Panc1 (cell line): ENCODE measurements at regions not wholly inside any gene's neighbourhood (a gene's known extent, or its start where the extent isn't known, plus 50 kb on each side); places are given as distances from the start of the nearest gene placed in this dataset.

Experiments used
- ATAC-seq: fragments of 200-7000 bp; cut with Tn5 transposase; 2 replicates; pipeline ENCODE4 v1.9.1; 2020; ENCODE audit warnings: mild to moderate bottlenecking, moderate library complexity
- BruUV-seq: library from RNA; stranded (reverse); fragments of 400-500 nt; replicated peaks from 2 replicates; lab custom pipeline; 2021; lab: Mats Ljungman, UMichigan
- CTCF ChIA-PET: fragments of 300-600 bp; sonication (Branson Sonifier 250); formaldehyde crosslinking; loops from one replicate; lab custom pipeline; 2022; ENCODE audit warnings: antibody characterized with exemption; lab: Charles Lee
- POLR2A ChIA-PET: fragments of 300-600 bp; sonication (Branson Sonifier 250); formaldehyde crosslinking; loops from one replicate; lab custom pipeline; 2022; ENCODE audit warnings: antibody characterized with exemption; lab: Charles Lee
- DNase-seq: peaks from one replicate; pipeline ENCODE4 v3.0.0-alpha.2; 2010; ENCODE audit warnings: low read depth, low spot score
- H3K27ac ChIP-seq: 2 replicates; pipeline ENCODE4 v1.5.1; 2011; ENCODE audit warnings: mild to moderate bottlenecking, low read length, inconsistent platforms
- H3K27me3 ChIP-seq: fragments of 200-500 bp; sonication (Bioruptor generic); 2 replicates; pipeline ENCODE4 v1.6.0; 2014; ENCODE audit warnings: low read length, inconsistent platforms; ENCODE audit not compliant: control insufficient read depth, insufficient read depth
- H3K36me3 ChIP-seq: fragments of 200-500 bp; sonication (Bioruptor generic); 2 replicates; pipeline ENCODE4 v1.5.1; 2014; ENCODE audit warnings: inconsistent platforms, mild to moderate bottlenecking, low read length, moderate library complexity; ENCODE audit not compliant: control insufficient read depth, insufficient read depth
- H3K4me1 ChIP-seq: 2 replicates; pipeline ENCODE4 v1.5.1; 2011; ENCODE audit warnings: inconsistent platforms, mild to moderate bottlenecking, low read length, moderate library complexity; ENCODE audit not compliant: control insufficient read depth, insufficient read depth
- H3K4me3 ChIP-seq, 2 experiments: 2 replicates each; pipeline ENCODE4 v1.5.1; 2011 to 2012; ENCODE audit warnings: low read depth in 2 of 2, low read length in 2 of 2, mild to moderate bottlenecking in 2 of 2, inconsistent platforms in 1 of 2, moderate library complexity in 1 of 2
- H3K9me3 ChIP-seq: fragments of 200-500 bp; sonication (Bioruptor generic); 2 replicates; pipeline ENCODE4 v1.5.1; 2014; ENCODE audit warnings: low read depth, mild to moderate bottlenecking, inconsistent platforms, low read length, moderate library complexity; ENCODE audit not compliant: control insufficient read depth, insufficient read depth
- CTCF ChIP-seq: fragments of 450-650 bp; IDR thresholded peaks from 2 replicates; pipeline ENCODE4 v1.5.1; 2017; ENCODE audit warnings: mild to moderate bottlenecking
- POLR2AphosphoS5 ChIP-seq: IDR thresholded peaks from 2 replicates; pipeline ENCODE4 v1.6.1; 2012; ENCODE audit warnings: mild to moderate bottlenecking, low read depth, low read length, moderate library complexity
- REST ChIP-seq, 2 experiments: IDR thresholded peaks; 2 replicates each; pipeline ENCODE4 v1.6.1; 2011 to 2012; ENCODE audit warnings: low read depth in 2 of 2, control low read depth in 1 of 2, low read length in 1 of 2, mild to moderate bottlenecking in 1 of 2, moderate library complexity in 1 of 2; ENCODE audit not compliant: insufficient read depth in 1 of 2
- SIN3A ChIP-seq: IDR thresholded peaks from 2 replicates; pipeline ENCODE4 v1.6.1; 2012; ENCODE audit warnings: low read depth, mild to moderate bottlenecking, low read length, moderate library complexity, borderline replicate concordance; ENCODE audit not compliant: insufficient read depth
- TCF7L2 ChIP-seq: IDR thresholded peaks from 2 replicates; pipeline ENCODE4 v1.6.1; 2011; ENCODE audit warnings: mild to moderate bottlenecking, low read depth, low read length, inconsistent platforms
- in situ Hi-C: cut with HindIII; loops from 2 replicates; pipeline ENCODE4 v1.10.0; 2016; ENCODE audit warnings: low sequenced_read_pairs, low pct_unique_long_range_greater_than_20kb
- intact Hi-C: fragments of 100-400 bp; cut with micrococcal nuclease; formaldehyde crosslinking; loops from one replicate; pipeline ENCODE4 v1.10.0; 2022; ENCODE audit not compliant: unreplicated experiment

GRCh38 chr15:91695799-91696198, 157.7 kb upstream of the SLCO3A1 start:
- intact Hi-C loops, result no loop called here
- ATAC-seq, result no peak
- no peaks in the 10 kb centered on the region for H3K36me3 ChIP-seq

GRCh38 chr15:91696981-91697380, 156.5 kb upstream of the SLCO3A1 start:
- ATAC-seq (no peak), DNase-seq (no peak)
- in situ Hi-C loops, result no loop called here
- ChIA-PET CTCF (no interaction called here), POLR2A (no interaction called here)
- H3K9me3 ChIP-seq, result no peaks in the 10 kb centered on the region
- H3K36me3 ChIP-seq, result no peaks in the 10 kb centered on the region
- no peak overlapping the region for H3K27ac ChIP-seq
- TF ChIP-seq TCF7L2 (no peak), POLR2AphosphoS5 (no peak), SIN3A (no peak), CTCF (no peak), REST (IDR thresholded peaks at IDR 0.05; ENCODE audit: insufficient read depth in 1 of 2, low read depth in 2 of 2, low read length in 1 of 2) (no peak)
- H3K4me1 ChIP-seq, result no peaks in the 10 kb centered on the region
- H3K4me3 ChIP-seq, result no peak overlapping the region
- intact Hi-C loops, result no loop called here
- BruUV-seq, result no TSS peak
- no peaks in the 10 kb centered on the region for H3K27me3 ChIP-seq

More at GRCh38 chr15:91695799-91696198, 157.7 kb upstream of the SLCO3A1 start:
- Histone ChIP-seq H3K27ac (no peak overlapping the region), H3K4me3 (no peak overlapping the region), H3K4me1 (no peaks in the 10 kb centered on the region), H3K9me3 (no peaks in the 10 kb centered on the region), H3K27me3 (no peaks in the 10 kb centered on the region)
- no TSS peak for BruUV-seq
- DNase-seq, result no peak
- in situ Hi-C loops, result no loop called here
- CTCF ChIA-PET, result no interaction called here
- TF ChIP-seq TCF7L2 (no peak), REST (IDR thresholded peaks at IDR 0.05; ENCODE audit: insufficient read depth in 1 of 2, low read depth in 2 of 2, low read length in 1 of 2) (no peak), POLR2AphosphoS5 (no peak), CTCF (no peak), SIN3A (no peak)
- POLR2A ChIA-PET, result no interaction called here
